ENCODE measurements at regions not wholly inside any gene's neighbourhood (a gene's known extent, or its start where the extent isn't known, plus 50 kb on each side); places are given as distances from the start of the nearest gene placed in this dataset.

- Histone ChIP-seq H3K4me1 (ENCODE audit: control insufficient read depth, insufficient read depth, low read length) (no peaks in the 10 kb centered on the region), H3K9me3 (replicated peaks; ENCODE audit: control insufficient read depth, low read depth, low read length) (no peaks in the 10 kb centered on the region), H3K27ac (ENCODE audit: low read length) (no peak overlapping the region), H3K36me3 (ENCODE audit: control insufficient read depth, insufficient read depth, low read length) (no peaks in the 10 kb centered on the region), H3K4me3 (ENCODE audit: low read length) (no peak overlapping the region), H3K27me3 (ENCODE audit: control insufficient read depth, insufficient read depth, low read length) (peaks cover 19% of the 10 kb centered on the region)
- WGBS (ENCODE audit: insufficient coverage) = no CpG with 5 or more reads among the region's 2 CpGs
- DNase-seq = peak; percentile 26
These were observed 52.4 kb downstream of the CBLL2 start for GRCh38 chrX:22325096-22325495.

DNA sequence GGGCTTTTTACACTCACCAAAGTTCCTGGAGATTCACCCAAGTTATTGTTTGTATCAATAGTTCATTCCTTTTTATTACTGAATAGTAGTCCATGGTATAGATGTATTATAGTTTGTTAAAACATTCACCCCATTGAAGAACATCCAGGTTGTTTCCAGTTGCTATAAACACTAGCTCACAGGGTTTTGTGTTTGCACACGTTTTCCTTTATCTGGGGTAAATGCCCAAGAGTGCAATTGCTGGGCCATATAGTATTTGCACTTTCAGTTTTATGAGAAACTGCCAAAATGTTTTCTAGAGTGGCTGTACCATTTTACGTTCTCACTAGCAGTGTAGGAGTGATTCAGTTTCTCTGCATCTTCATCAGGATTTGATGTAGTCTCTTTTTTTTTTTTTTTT is 57.1 kb downstream of the CBLL2 start:
- no CpG with 5 or more reads among the region's 2 CpGs for WGBS (ENCODE audit: insufficient coverage)
- no peak for DNase-seq
- no peak overlapping the region for H3K27ac ChIP-seq (ENCODE audit: low read length)
- H3K9me3 ChIP-seq (replicated peaks; ENCODE audit: control insufficient read depth, low read depth, low read length) = no peaks in the 10 kb centered on the region
- no peak overlapping the region for H3K4me3 ChIP-seq (ENCODE audit: low read length)
- no peaks in the 10 kb centered on the region for H3K36me3 ChIP-seq (ENCODE audit: control insufficient read depth, insufficient read depth, low read length)
- H3K27me3 ChIP-seq (ENCODE audit: control insufficient read depth, insufficient read depth, low read length) = peaks cover 4% of the 10 kb centered on the region
- no peaks in the 10 kb centered on the region for H3K4me1 ChIP-seq (ENCODE audit: control insufficient read depth, insufficient read depth, low read length)

DNA sequence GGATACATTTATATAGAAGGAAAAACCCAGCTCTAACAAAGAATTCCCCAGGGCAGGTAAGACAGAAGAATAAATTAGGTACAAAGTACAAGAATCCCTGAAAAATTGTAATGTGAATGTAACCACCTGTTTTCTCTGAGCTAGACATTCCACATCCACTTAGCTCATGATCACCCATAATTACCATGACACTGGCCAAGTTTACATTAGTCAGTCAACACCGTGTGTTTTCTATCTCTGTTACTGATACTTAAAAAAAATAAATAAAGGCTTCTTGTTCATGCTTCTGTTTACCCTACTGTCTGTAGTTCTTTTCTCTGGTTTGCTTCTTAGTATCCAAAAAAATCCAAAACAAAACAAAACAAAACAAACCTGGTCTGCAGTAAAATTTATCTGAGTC is 66.0 kb downstream of the CBLL2 start:
- H3K36me3 ChIP-seq (ENCODE audit: control insufficient read depth, insufficient read depth, low read length) = no peaks in the 10 kb centered on the region
- H3K4me3 ChIP-seq (ENCODE audit: low read length) = no peak overlapping the region
- no peaks in the 10 kb centered on the region for H3K9me3 ChIP-seq (replicated peaks; ENCODE audit: control insufficient read depth, low read depth, low read length)
- no peak for DNase-seq
- no peak overlapping the region for H3K27ac ChIP-seq (ENCODE audit: low read length)
- no peaks in the 10 kb centered on the region for H3K4me1 ChIP-seq (ENCODE audit: control insufficient read depth, insufficient read depth, low read length)
- no CpG with 5 or more reads among the region's 1 CpG for WGBS (ENCODE audit: insufficient coverage)
- peaks cover 6% of the 10 kb centered on the region for H3K27me3 ChIP-seq (ENCODE audit: control insufficient read depth, insufficient read depth, low read length)

DNA sequence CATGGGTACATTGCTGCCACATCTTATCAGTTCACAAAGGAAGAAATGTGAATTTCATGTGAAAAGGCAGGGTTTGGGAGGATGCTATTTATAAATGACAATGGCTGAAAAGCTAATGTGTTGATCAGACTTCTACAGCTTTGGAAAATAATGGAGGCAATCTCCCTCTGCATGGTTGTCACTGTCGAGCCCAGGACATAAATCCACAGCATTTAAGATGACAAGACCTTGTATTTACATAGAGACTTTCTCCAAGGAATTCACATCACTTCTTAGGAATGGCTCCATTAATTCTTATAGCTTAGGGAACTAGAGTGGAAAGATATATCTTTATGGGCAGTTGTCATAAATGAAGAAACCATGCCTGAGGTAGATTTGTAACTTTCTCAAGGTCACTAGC is 66.7 kb downstream of the CBLL2 start:
- no peak overlapping the region for H3K27ac ChIP-seq (ENCODE audit: low read length)
- no peaks in the 10 kb centered on the region for H3K9me3 ChIP-seq (replicated peaks; ENCODE audit: control insufficient read depth, low read depth, low read length)
- H3K36me3 ChIP-seq (ENCODE audit: control insufficient read depth, insufficient read depth, low read length) = no peaks in the 10 kb centered on the region
- H3K4me3 ChIP-seq (ENCODE audit: low read length) = no peak overlapping the region
- DNase-seq = no peak
- no CpG with 5 or more reads among the region's 1 CpG for WGBS (ENCODE audit: insufficient coverage)
- H3K27me3 ChIP-seq (ENCODE audit: control insufficient read depth, insufficient read depth, low read length) = peaks cover 6% of the 10 kb centered on the region
- no peaks in the 10 kb centered on the region for H3K4me1 ChIP-seq (ENCODE audit: control insufficient read depth, insufficient read depth, low read length)

- Histone ChIP-seq H3K4me3 (ENCODE audit: low read length) (no peak overlapping the region), H3K27ac (ENCODE audit: low read length) (no peak overlapping the region), H3K36me3 (ENCODE audit: control insufficient read depth, insufficient read depth, low read length) (no peaks in the 10 kb centered on the region), H3K9me3 (replicated peaks; ENCODE audit: control insufficient read depth, low read depth, low read length) (no peaks in the 10 kb centered on the region), H3K4me1 (ENCODE audit: control insufficient read depth, insufficient read depth, low read length) (no peaks in the 10 kb centered on the region), H3K27me3 (ENCODE audit: control insufficient read depth, insufficient read depth, low read length) (peaks cover 6% of the 10 kb centered on the region)
- no peak for DNase-seq
- 68% methylated on average over 3 of the region's 5 CpGs for whole genome bisulfite sequencing (ENCODE audit: insufficient coverage)
These were observed 67.4 kb downstream of the CBLL2 start for GRCh38 chrX:22340022-22340616.

GRCh38 chrX:22343192-22343591 is 70.5 kb downstream of the CBLL2 start:
- 89% methylated on average over 5 of the region's 8 CpGs for WGBS (ENCODE audit: insufficient coverage)
- Histone ChIP-seq H3K36me3 (ENCODE audit: control insufficient read depth, insufficient read depth, low read length) (no peaks in the 10 kb centered on the region), H3K27me3 (ENCODE audit: control insufficient read depth, insufficient read depth, low read length) (peaks cover 6% of the 10 kb centered on the region), H3K9me3 (replicated peaks; ENCODE audit: control insufficient read depth, low read depth, low read length) (no peaks in the 10 kb centered on the region), H3K4me3 (ENCODE audit: low read length) (no peak overlapping the region), H3K27ac (ENCODE audit: low read length) (no peak overlapping the region), H3K4me1 (ENCODE audit: control insufficient read depth, insufficient read depth, low read length) (no peaks in the 10 kb centered on the region)
- no peak for DNase-seq

DNA sequence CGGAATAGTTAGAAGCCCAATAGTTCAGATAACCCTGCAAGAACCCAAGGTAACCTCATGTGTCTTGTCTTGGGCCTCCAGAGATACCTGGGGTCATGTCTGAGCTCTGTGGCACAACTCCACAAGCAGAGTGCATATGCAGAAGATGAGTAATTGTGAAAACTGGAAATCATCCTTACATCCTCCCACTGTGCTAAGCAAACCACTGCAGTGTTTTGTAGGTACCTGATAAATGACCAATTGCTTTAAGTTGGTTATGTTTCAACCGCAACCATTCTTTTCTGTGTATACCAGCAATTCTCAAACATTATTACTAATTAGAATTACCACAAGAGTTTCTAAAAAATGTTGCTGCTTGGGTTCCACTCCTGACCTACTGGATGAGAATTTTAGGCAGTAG is 73.2 kb downstream of the CBLL2 start:
- Histone ChIP-seq H3K4me3 (ENCODE audit: low read length) (no peak overlapping the region), H3K4me1 (ENCODE audit: control insufficient read depth, insufficient read depth, low read length) (no peaks in the 10 kb centered on the region), H3K36me3 (ENCODE audit: control insufficient read depth, insufficient read depth, low read length) (no peaks in the 10 kb centered on the region), H3K27ac (ENCODE audit: low read length) (no peak overlapping the region), H3K27me3 (ENCODE audit: control insufficient read depth, insufficient read depth, low read length) (peaks cover 7% of the 10 kb centered on the region), H3K9me3 (replicated peaks; ENCODE audit: control insufficient read depth, low read depth, low read length) (no peaks in the 10 kb centered on the region)
- DNase-seq = no peak
- WGBS (ENCODE audit: insufficient coverage) = 80% methylated on average over 1 of the region's 2 CpGs

DNA sequence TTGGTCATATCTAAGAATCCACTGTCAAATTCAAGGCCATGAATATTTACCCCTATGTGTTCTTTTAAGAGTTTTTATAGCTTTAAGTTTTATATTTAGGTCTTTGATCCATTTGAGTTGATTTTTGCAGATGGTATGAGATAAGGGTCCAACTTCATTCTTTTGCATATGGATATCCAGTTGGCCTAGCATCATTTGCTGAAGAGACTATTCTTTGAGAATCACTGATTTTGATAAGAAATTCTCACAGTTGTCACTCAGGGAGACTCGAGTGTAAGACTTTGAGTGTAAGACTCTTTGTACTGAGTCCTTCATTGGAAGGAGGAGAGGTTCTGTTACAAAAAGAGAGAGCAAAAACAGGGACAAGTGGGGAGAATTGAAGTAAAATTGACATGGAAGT is 74.8 kb downstream of the CBLL2 start:
- Histone ChIP-seq H3K27ac (ENCODE audit: low read length) (no peak overlapping the region), H3K4me3 (ENCODE audit: low read length) (no peak overlapping the region), H3K36me3 (ENCODE audit: control insufficient read depth, insufficient read depth, low read length) (no peaks in the 10 kb centered on the region), H3K4me1 (ENCODE audit: control insufficient read depth, insufficient read depth, low read length) (no peaks in the 10 kb centered on the region), H3K27me3 (ENCODE audit: control insufficient read depth, insufficient read depth, low read length) (peaks cover 5% of the 10 kb centered on the region), H3K9me3 (replicated peaks; ENCODE audit: control insufficient read depth, low read depth, low read length) (no peaks in the 10 kb centered on the region)
- 29% methylated on average over 1 of the region's 1 CpG for WGBS (ENCODE audit: insufficient coverage)
- DNase-seq = no peak

DNA sequence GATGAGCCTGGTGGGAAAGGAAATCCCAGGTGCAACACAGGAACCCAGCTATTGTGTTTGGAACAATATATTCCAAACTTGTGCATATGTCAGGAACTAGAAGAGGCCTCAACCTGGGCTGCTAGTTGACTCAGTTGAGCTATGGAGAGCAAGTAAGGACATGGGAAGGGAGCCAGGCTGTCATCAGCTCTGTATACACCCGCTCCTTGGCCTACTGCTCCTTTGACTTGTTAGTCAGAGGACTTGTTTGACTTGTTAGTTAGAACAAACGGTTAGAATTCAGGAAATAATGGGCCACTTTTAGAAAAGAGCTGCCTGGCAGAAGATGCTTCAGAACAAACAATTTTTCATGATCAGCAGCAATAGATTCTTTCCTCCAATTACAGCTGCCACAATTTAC is 76.4 kb downstream of the CBLL2 start:
- no peak for DNase-seq
- Histone ChIP-seq H3K27ac (ENCODE audit: low read length) (no peak overlapping the region), H3K9me3 (replicated peaks; ENCODE audit: control insufficient read depth, low read depth, low read length) (no peaks in the 10 kb centered on the region), H3K36me3 (ENCODE audit: control insufficient read depth, insufficient read depth, low read length) (no peaks in the 10 kb centered on the region), H3K27me3 (ENCODE audit: control insufficient read depth, insufficient read depth, low read length) (peaks cover 6% of the 10 kb centered on the region), H3K4me3 (ENCODE audit: low read length) (no peak overlapping the region), H3K4me1 (ENCODE audit: control insufficient read depth, insufficient read depth, low read length) (no peaks in the 10 kb centered on the region)
- WGBS (ENCODE audit: insufficient coverage) = 43% methylated on average over 1 of the region's 2 CpGs

DNA sequence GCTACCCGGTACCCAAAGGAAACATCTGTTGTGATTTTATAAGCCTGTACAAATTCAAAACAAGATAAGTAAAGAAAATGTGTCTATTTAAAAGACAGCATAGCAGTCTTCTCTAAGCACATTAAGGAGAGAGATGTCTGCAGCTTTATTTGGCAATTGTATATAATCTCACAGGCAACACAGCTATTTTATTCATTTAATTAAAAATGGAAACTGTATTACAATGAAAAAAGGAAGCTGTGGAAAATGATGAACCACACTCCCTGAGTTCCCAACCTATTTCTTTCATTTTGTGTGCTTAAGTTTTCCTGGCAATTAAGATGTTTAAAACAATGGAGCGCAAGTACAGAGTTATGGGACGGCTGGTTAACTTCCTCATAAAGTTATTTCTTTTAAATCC is 78.4 kb downstream of the CBLL2 start:
- no CpG with 5 or more reads among the region's 3 CpGs for WGBS (ENCODE audit: insufficient coverage)
- peaks cover 10% of the 10 kb centered on the region for H3K27me3 ChIP-seq (ENCODE audit: control insufficient read depth, insufficient read depth, low read length)
- no peak for DNase-seq
- H3K9me3 ChIP-seq (replicated peaks; ENCODE audit: control insufficient read depth, low read depth, low read length) = no peaks in the 10 kb centered on the region
- no peaks in the 10 kb centered on the region for H3K4me1 ChIP-seq (ENCODE audit: control insufficient read depth, insufficient read depth, low read length)
- no peaks in the 10 kb centered on the region for H3K36me3 ChIP-seq (ENCODE audit: control insufficient read depth, insufficient read depth, low read length)
- no peak overlapping the region for H3K27ac ChIP-seq (ENCODE audit: low read length)
- H3K4me3 ChIP-seq (ENCODE audit: low read length) = no peak overlapping the region

DNA sequence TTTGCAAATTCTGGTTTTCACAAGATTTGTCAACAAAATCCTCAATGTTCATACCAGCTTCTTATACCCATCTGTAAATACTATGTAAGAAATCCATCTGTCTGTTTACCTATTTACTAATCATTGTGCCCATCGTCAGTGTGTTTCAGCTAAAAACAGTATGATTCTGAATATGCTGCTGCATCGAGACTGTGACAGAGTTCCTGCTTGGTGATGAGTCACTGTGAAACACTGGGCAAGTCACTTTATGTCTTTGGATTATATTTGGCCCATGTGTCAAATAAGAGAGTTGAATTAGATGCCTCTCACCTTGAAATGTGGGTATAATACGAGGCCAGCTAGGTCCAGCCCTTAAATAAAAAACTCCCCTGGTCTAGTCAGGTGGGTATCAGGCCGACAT is 79.3 kb downstream of the CBLL2 start:
- H3K4me1 ChIP-seq (ENCODE audit: control insufficient read depth, insufficient read depth, low read length) = no peaks in the 10 kb centered on the region
- no peaks in the 10 kb centered on the region for H3K9me3 ChIP-seq (replicated peaks; ENCODE audit: control insufficient read depth, low read depth, low read length)
- WGBS (ENCODE audit: insufficient coverage) = 71% methylated on average over 1 of the region's 4 CpGs

More for the DNA sequence above, 79.3 kb downstream of the CBLL2 start:
- no peak overlapping the region for H3K4me3 ChIP-seq (ENCODE audit: low read length)
- peaks cover 10% of the 10 kb centered on the region for H3K27me3 ChIP-seq (ENCODE audit: control insufficient read depth, insufficient read depth, low read length)
- no peak for DNase-seq
- no peak overlapping the region for H3K27ac ChIP-seq (ENCODE audit: low read length)
- H3K36me3 ChIP-seq (ENCODE audit: control insufficient read depth, insufficient read depth, low read length) = no peaks in the 10 kb centered on the region
